H9 (cell line): ENCODE measurements at regions not wholly inside any gene's neighbourhood (a gene's known extent, or its start where the extent isn't known, plus 50 kb on each side); places are given as distances from the start of the nearest gene placed in this dataset.
"Not testable (repeated sequence)": the region's sequence is repeated elsewhere in the genome, so short reads cannot be mapped to it uniquely, and the experiment has no call there.

ENCODE experiments used
- DNase-seq: peaks from one replicate; pipeline ENCODE4 v3.0.0-alpha.2; 2017
- H2AFZ ChIP-seq: one replicate; pipeline ENCODE4 v1.6.1; 2013; ENCODE audit warnings: mild to moderate bottlenecking, low read length, control low read depth, moderate library complexity
- H2AK5ac ChIP-seq: 2 replicates; pipeline ENCODE4 v1.6.1; 2013; ENCODE audit warnings: low read length, control low read depth, mixed read lengths; ENCODE audit not compliant: insufficient read length
- H2BK120ac ChIP-seq: one replicate; pipeline ENCODE4 v1.6.1; 2013; ENCODE audit warnings: low read depth, mild to moderate bottlenecking, low read length, control low read depth, inconsistent platforms; ENCODE audit not compliant: poor library complexity, severe bottlenecking
- H2BK12ac ChIP-seq: 2 replicates; pipeline ENCODE4 v1.6.1; 2013; ENCODE audit warnings: low read length, control low read depth, mixed read lengths, low read depth; ENCODE audit not compliant: insufficient read length
- H2BK15ac ChIP-seq: 2 replicates; pipeline ENCODE4 v1.6.1; 2013; ENCODE audit warnings: low read depth, low read length, control low read depth
- H2BK20ac ChIP-seq: one replicate; pipeline ENCODE4 v1.6.1; 2013; ENCODE audit warnings: low read depth, mild to moderate bottlenecking, low read length, control low read depth, inconsistent platforms; ENCODE audit not compliant: poor library complexity, severe bottlenecking
- H2BK5ac ChIP-seq: 2 replicates; pipeline ENCODE4 v1.6.1; 2013; ENCODE audit warnings: low read length, control low read depth, mixed read lengths; ENCODE audit not compliant: insufficient read length
- H3K14ac ChIP-seq: 2 replicates; pipeline ENCODE4 v1.6.1; 2013; ENCODE audit warnings: low read length, control low read depth; ENCODE audit not compliant: insufficient read depth
- H3K18ac ChIP-seq: 2 replicates; pipeline ENCODE4 v1.6.1; 2013; ENCODE audit warnings: low read depth, mild to moderate bottlenecking, mixed read lengths, low read length, control low read depth; ENCODE audit not compliant: insufficient read length
- H3K23ac ChIP-seq: 2 replicates; pipeline ENCODE4 v1.6.1; 2013; ENCODE audit warnings: low read length, control low read depth, mixed read lengths, low read depth; ENCODE audit not compliant: insufficient read length
- H3K23me2 ChIP-seq: 2 replicates; pipeline ENCODE4 v1.6.1; 2013; ENCODE audit warnings: low read depth, mild to moderate bottlenecking, mixed read lengths, low read length, control low read depth; ENCODE audit not compliant: insufficient read length, poor library complexity, severe bottlenecking
- H3K27ac ChIP-seq: 2 replicates; pipeline ENCODE4 v1.5.1; 2013; ENCODE audit warnings: low read length, control low read depth, mixed read lengths, low read depth; ENCODE audit not compliant: insufficient read length
- H3K27me3 ChIP-seq: 2 replicates; pipeline ENCODE4 v1.6.1; 2013; ENCODE audit warnings: low read length, control low read depth, inconsistent platforms; ENCODE audit not compliant: insufficient read depth
- H3K4ac ChIP-seq: 2 replicates; pipeline ENCODE4 v1.6.1; 2013; ENCODE audit warnings: low read depth, mild to moderate bottlenecking, control low read depth, inconsistent platforms, low read length, moderate library complexity
- H3K4me1 ChIP-seq: 2 replicates; pipeline ENCODE4 v1.6.1; 2013; ENCODE audit warnings: low read length, control low read depth, inconsistent platforms; ENCODE audit not compliant: insufficient read depth
- H3K4me2 ChIP-seq: 2 replicates; pipeline ENCODE4 v1.6.1; 2013; ENCODE audit warnings: low read length, control low read depth, mixed read lengths; ENCODE audit not compliant: insufficient read length, insufficient read depth
- H3K56ac ChIP-seq: 2 replicates; pipeline ENCODE4 v1.6.1; 2013; ENCODE audit warnings: low read depth, mild to moderate bottlenecking, mixed read lengths, low read length, control low read depth; ENCODE audit not compliant: insufficient read length
- H3K79me1 ChIP-seq: 2 replicates; pipeline ENCODE4 v1.6.1; 2013; ENCODE audit warnings: low read depth, mild to moderate bottlenecking, moderate library complexity, low read length, control low read depth, inconsistent platforms; ENCODE audit not compliant: insufficient read depth, poor library complexity, severe bottlenecking
- H3K79me2 ChIP-seq: 2 replicates; pipeline ENCODE4 v1.6.1; 2013; ENCODE audit warnings: low read length, control low read depth, inconsistent platforms; ENCODE audit not compliant: insufficient read depth
- H3K9ac ChIP-seq: 2 replicates; pipeline ENCODE4 v1.6.1; 2013; ENCODE audit warnings: low read length, control low read depth, mixed read lengths; ENCODE audit not compliant: insufficient read length; ENCODE audit errors: extremely low read depth
- H3K9me3 ChIP-seq: one replicate; pipeline ENCODE4 v1.6.1; 2013; ENCODE audit warnings: low read depth, low read length, inconsistent platforms; ENCODE audit not compliant: control insufficient read depth
- H3T11ph ChIP-seq: one replicate; pipeline ENCODE4 v1.6.1; 2013; ENCODE audit warnings: mild to moderate bottlenecking, low read length, control low read depth, inconsistent platforms
- H4K20me1 ChIP-seq: one replicate; pipeline ENCODE4 v1.6.1; 2013; ENCODE audit not compliant: control insufficient read depth, insufficient read length, insufficient read depth
- H4K5ac ChIP-seq: 2 replicates; pipeline ENCODE4 v1.6.1; 2013; ENCODE audit warnings: low read depth, mild to moderate bottlenecking, mixed read lengths, low read length, control low read depth; ENCODE audit not compliant: insufficient read length
- H4K8ac ChIP-seq: replicated peaks from 2 replicates; pipeline ENCODE4 v1.6.1; 2013; ENCODE audit warnings: low read length, control low read depth, mixed read lengths, low read depth; ENCODE audit not compliant: insufficient read length
- H4K91ac ChIP-seq: 2 replicates; pipeline ENCODE4 v1.6.1; 2013; ENCODE audit warnings: low read depth, mild to moderate bottlenecking, moderate library complexity, mixed read lengths, low read length, control low read depth; ENCODE audit not compliant: insufficient read length
- H3K27ac Mint-ChIP-seq, 3 experiments: 2 replicates in 2 of 3; 3 replicates in 1 of 3; pipeline ENCODE4 v1.8.0; 2020 to 2021; ENCODE audit warnings: mixed read lengths in 3 of 3, mild to moderate bottlenecking in 1 of 3, moderate library complexity in 1 of 3
- H3K27me3 Mint-ChIP-seq: 2 replicates; pipeline ENCODE4 v1.8.0; 2021; ENCODE audit warnings: low read depth, mild to moderate bottlenecking, moderate library complexity, mixed read lengths
- H3K36me3 Mint-ChIP-seq, 3 experiments: 2 replicates in 2 of 3; 3 replicates in 1 of 3; pipeline ENCODE4 v1.8.0; 2020 to 2021; ENCODE audit warnings: low read depth in 3 of 3, mixed read lengths in 3 of 3; ENCODE audit not compliant: insufficient read depth in 1 of 3
- H3K4me1 Mint-ChIP-seq, 2 experiments: 2 replicates each; pipeline ENCODE4 v1.8.0; 2020; ENCODE audit warnings: mixed read lengths in 2 of 2
- H3K4me3 Mint-ChIP-seq, 2 experiments: 2 replicates in 1 of 2; 3 replicates in 1 of 2; pipeline ENCODE4 v1.8.0; 2020 to 2021; ENCODE audit warnings: mild to moderate bottlenecking in 2 of 2, mixed read lengths in 2 of 2, moderate library complexity in 1 of 2
- H3K9me3 Mint-ChIP-seq, 2 experiments: 2 replicates in 1 of 2; 3 replicates in 1 of 2; pipeline ENCODE4 v1.8.0; 2020; ENCODE audit warnings: mild to moderate bottlenecking in 2 of 2, mixed read lengths in 2 of 2, moderate library complexity in 1 of 2
- WGBS: extraction: QIAGEN DNeasy Blood & Tissue Kit; methylation state at CpG from one replicate; pipeline ENCODE4 v1.1.7; 2013; ENCODE audit warnings: missing lambda C conversion rate, low lambda C conversion rate, mixed read lengths; ENCODE audit not compliant: insufficient read length; ENCODE audit errors: extremely low coverage; 5-methylcytosine and 5-hydroxymethylcytosine counted together
- TF ChIP-seq, protein P1 (sequence below): fragments of 200-600 bp; sonication (generic); conservative IDR thresholded peaks from 3 replicates; pipeline ENCODE4 v1.8.0; 2021; ENCODE audit warnings: antibody characterized with exemption, mild to moderate bottlenecking

DNA sequence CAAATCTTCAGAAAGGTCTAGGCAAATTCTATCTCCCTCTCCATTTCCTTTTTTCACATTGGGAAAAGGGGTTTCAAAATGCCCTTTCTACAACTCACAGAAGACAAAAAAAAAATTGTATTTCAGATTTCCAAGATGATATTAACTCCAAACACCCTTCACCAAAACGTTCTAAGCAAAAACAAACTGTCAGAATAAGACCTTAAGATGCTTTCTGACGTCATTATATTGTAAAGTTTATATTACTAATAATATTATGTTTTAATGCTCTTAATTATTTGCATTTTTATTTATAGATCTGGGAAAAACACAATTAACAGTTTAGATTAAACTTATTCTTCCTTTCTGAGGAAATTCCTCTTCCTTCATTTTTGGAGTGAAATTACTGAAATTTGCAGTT lies 624.2 kb downstream of the GALC start:
- no peaks in the 10 kb centered on the region for H4K20me1 ChIP-seq
- no peak overlapping the region for H4K91ac ChIP-seq
- no peak overlapping the region for H4K5ac ChIP-seq
- H3T11ph ChIP-seq, result no peak overlapping the region
- H2AFZ ChIP-seq, result no peak overlapping the region
- no peak overlapping the region for H3K4ac ChIP-seq
- no peaks in the 10 kb centered on the region for H3K4me1 ChIP-seq
- no peak overlapping the region for H3K27ac ChIP-seq
- Mint-ChIP-seq H3K9me3 (no peaks in the 10 kb centered on the region), H3K27me3 (no peaks in the 10 kb centered on the region), H3K4me1 (no peaks in the 10 kb centered on the region), H3K36me3 (no peaks in the 10 kb centered on the region), H3K4me3 (no peak overlapping the region), H3K27ac (no peak overlapping the region)
- no peaks in the 10 kb centered on the region for H3K79me1 ChIP-seq
- no peak overlapping the region for H3K23ac ChIP-seq
- H4K8ac ChIP-seq, result no peak overlapping the region
- no peak overlapping the region for H2AK5ac ChIP-seq
- H3K4me2 ChIP-seq, result no peak overlapping the region
- WGBS, result no CpG with 5 or more reads among the region's 2 CpGs
- TF ChIP-seq, protein P1, sequence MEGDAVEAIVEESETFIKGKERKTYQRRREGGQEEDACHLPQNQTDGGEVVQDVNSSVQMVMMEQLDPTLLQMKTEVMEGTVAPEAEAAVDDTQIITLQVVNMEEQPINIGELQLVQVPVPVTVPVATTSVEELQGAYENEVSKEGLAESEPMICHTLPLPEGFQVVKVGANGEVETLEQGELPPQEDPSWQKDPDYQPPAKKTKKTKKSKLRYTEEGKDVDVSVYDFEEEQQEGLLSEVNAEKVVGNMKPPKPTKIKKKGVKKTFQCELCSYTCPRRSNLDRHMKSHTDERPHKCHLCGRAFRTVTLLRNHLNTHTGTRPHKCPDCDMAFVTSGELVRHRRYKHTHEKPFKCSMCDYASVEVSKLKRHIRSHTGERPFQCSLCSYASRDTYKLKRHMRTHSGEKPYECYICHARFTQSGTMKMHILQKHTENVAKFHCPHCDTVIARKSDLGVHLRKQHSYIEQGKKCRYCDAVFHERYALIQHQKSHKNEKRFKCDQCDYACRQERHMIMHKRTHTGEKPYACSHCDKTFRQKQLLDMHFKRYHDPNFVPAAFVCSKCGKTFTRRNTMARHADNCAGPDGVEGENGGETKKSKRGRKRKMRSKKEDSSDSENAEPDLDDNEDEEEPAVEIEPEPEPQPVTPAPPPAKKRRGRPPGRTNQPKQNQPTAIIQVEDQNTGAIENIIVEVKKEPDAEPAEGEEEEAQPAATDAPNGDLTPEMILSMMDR, result no peak
- no peaks in the 10 kb centered on the region for H3K9me3 ChIP-seq
- no peak overlapping the region for H2BK20ac ChIP-seq
- no peak overlapping the region for H2BK15ac ChIP-seq
- no peaks in the 10 kb centered on the region for H3K23me2 ChIP-seq
- no peak overlapping the region for H2BK12ac ChIP-seq
- H3K14ac ChIP-seq, result no peak overlapping the region
- no peaks in the 10 kb centered on the region for H3K27me3 ChIP-seq
- no peak overlapping the region for H3K9ac ChIP-seq
- no peak overlapping the region for H3K56ac ChIP-seq
- H3K18ac ChIP-seq, result no peak overlapping the region
- H3K79me2 ChIP-seq, result no peaks in the 10 kb centered on the region
- H2BK5ac ChIP-seq, result no peak overlapping the region
- DNase-seq, result no peak
- no peak overlapping the region for H2BK120ac ChIP-seq

DNA sequence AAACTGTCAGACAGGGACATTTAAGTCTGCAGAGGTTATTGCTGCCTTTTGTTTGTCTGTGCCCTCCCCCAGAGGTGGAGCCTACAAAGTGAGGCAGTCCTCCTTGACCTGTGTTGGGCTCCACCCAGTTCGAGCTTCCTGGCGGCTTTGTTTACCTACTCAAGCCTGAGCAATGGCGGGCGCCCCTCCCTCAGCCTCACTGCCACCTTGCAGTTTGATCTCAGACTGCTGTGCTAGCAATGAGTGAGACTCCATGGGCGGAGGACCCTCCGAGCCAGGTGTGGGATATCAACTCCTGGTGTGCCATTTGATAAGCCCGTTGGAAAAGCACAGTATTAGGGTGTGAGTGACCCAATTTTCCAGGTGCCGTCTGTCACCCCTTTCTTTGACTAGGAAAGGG lies 632.7 kb downstream of the GALC start:
- H3K9ac ChIP-seq, H3K27ac ChIP-seq, H3K9me3 ChIP-seq, H3K4me1 ChIP-seq, H3K79me1 ChIP-seq, H3K4me2 ChIP-seq, H2BK15ac ChIP-seq, H4K5ac ChIP-seq, H3K4ac ChIP-seq, H3K27ac Mint-ChIP-seq, H2BK120ac ChIP-seq, H2BK12ac ChIP-seq, H3K4me1 Mint-ChIP-seq, H3K27me3 Mint-ChIP-seq, H2AK5ac ChIP-seq, H3K4me3 Mint-ChIP-seq, H3K14ac ChIP-seq, DNase-seq, H3K79me2 ChIP-seq, H3K56ac ChIP-seq, H3K23ac ChIP-seq, H3T11ph ChIP-seq, H4K8ac ChIP-seq, H3K27me3 ChIP-seq, H3K23me2 ChIP-seq, H2BK5ac ChIP-seq, H4K20me1 ChIP-seq, H2AFZ ChIP-seq, H2BK20ac ChIP-seq, H4K91ac ChIP-seq, H3K18ac ChIP-seq: not testable (repeated sequence)
- H3K36me3 Mint-ChIP-seq, result peaks cover 0 to 11% (median 6%) of the 10 kb centered on the region in 3 experiments; a peak in 4 of 7 replicates
- peaks cover 23 to 25% of the 10 kb centered on the region in 2 experiments for H3K9me3 Mint-ChIP-seq
- WGBS, result no CpG with 5 or more reads among the region's 8 CpGs
